A673 (cell line): ENCODE measurements at regions not wholly inside any gene's neighbourhood (a gene's known extent, or its start where the extent isn't known, plus 50 kb on each side); places are given as distances from the start of the nearest gene placed in this dataset.

Experiments used
- BruUV-seq: library from RNA; stranded (reverse); fragments of 400-500 nt; replicated peaks from 2 replicates; lab custom pipeline; 2021; lab: Mats Ljungman, UMichigan
- CTCF ChIA-PET: fragments of 300-600 bp; sonication (Branson Sonifier 250); formaldehyde crosslinking; loops from one replicate; lab custom pipeline; 2022; ENCODE audit warnings: antibody characterized with exemption; lab: Charles Lee
- POLR2A ChIA-PET: fragments of 300-600 bp; sonication (Branson Sonifier 250); formaldehyde crosslinking; loops from one replicate; lab custom pipeline; 2022; ENCODE audit warnings: antibody characterized with exemption; ENCODE audit not compliant: low non-redundant PET; lab: Charles Lee
- DNase-seq: peaks from one replicate; pipeline ENCODE4 v3.0.0-alpha.2; 2015; ENCODE audit warnings: low spot score
- H3K27ac ChIP-seq: fragments of 200-600 bp; sonication (generic); 2 replicates; pipeline ENCODE4 v1.5.1; 2016; ENCODE audit warnings: mixed run types, low read depth, mild to moderate bottlenecking, mixed read lengths, antibody characterized with exemption, low read length; ENCODE audit not compliant: poor library complexity, severe bottlenecking
- H3K27me3 ChIP-seq: fragments of 200-600 bp; sonication (generic); replicated peaks from 2 replicates; pipeline ENCODE4 v1.6.1; 2017; ENCODE audit warnings: mixed run types, low read depth, mild to moderate bottlenecking, mixed read lengths, antibody characterized with exemption, low read length; ENCODE audit not compliant: insufficient read depth, poor library complexity
- H3K36me3 ChIP-seq: fragments of 200-600 bp; sonication (generic); 2 replicates; pipeline ENCODE4 v1.6.1; 2016; ENCODE audit warnings: mixed run types, mild to moderate bottlenecking, mixed read lengths, antibody characterized with exemption, low read length; ENCODE audit not compliant: insufficient read depth, poor library complexity, severe bottlenecking
- H3K4me1 ChIP-seq: fragments of 200-600 bp; sonication (generic); 2 replicates; pipeline ENCODE4 v1.6.1; 2017; ENCODE audit warnings: mixed run types, mild to moderate bottlenecking, mixed read lengths, antibody characterized with exemption, low read length; ENCODE audit not compliant: insufficient read depth, poor library complexity, severe bottlenecking
- H3K4me3 ChIP-seq: fragments of 200-600 bp; sonication (generic); 2 replicates; pipeline ENCODE4 v1.5.1; 2016; ENCODE audit warnings: low read depth, mixed run types, mild to moderate bottlenecking, mixed read lengths, low read length; ENCODE audit not compliant: poor library complexity, severe bottlenecking
- H3K9me3 ChIP-seq: fragments of 200-600 bp; sonication (generic); 2 replicates; pipeline ENCODE4 v1.6.1; 2016; ENCODE audit warnings: mixed run types, low read depth, mild to moderate bottlenecking, mixed read lengths, antibody characterized with exemption, low read length; ENCODE audit not compliant: poor library complexity, severe bottlenecking
- CTCF ChIP-seq: fragments of 300-800, 200-600 bp; sonication (generic); conservative IDR thresholded peaks from 2 replicates; pipeline ENCODE4 v1.5.1; 2017; ENCODE audit warnings: low read depth, mild to moderate bottlenecking, antibody characterized with exemption, low read length, moderate library complexity, mixed read lengths
- EZH2 ChIP-seq: fragments of 200-600 bp; sonication (generic); IDR thresholded peaks from 2 replicates; pipeline ENCODE4 v1.6.1; 2017; ENCODE audit warnings: borderline replicate concordance, low read depth, mild to moderate bottlenecking, mixed read lengths, antibody characterized with exemption, low read length; ENCODE audit not compliant: poor library complexity, severe bottlenecking
- intact Hi-C: fragments of 100-400 bp; cut with micrococcal nuclease; formaldehyde crosslinking; loops from one replicate; pipeline ENCODE4 v1.10.0; 2022; ENCODE audit not compliant: unreplicated experiment

- no peaks in the 10 kb centered on the region for H3K27me3 ChIP-seq
- no peaks in the 10 kb centered on the region for H3K9me3 ChIP-seq
- ChIA-PET POLR2A (no interaction called here), CTCF (no interaction called here)
- no TSS peak for BruUV-seq
- intact Hi-C loops, result no loop called here
- TF ChIP-seq CTCF (no peak), EZH2 (no peak)
- no peaks in the 10 kb centered on the region for H3K36me3 ChIP-seq
- H3K4me1 ChIP-seq, result no peaks in the 10 kb centered on the region
- no peak for DNase-seq
- no peak overlapping the region for H3K4me3 ChIP-seq
- H3K27ac ChIP-seq, result no peak overlapping the region
Observed at GRCh38 chr7:138259675-138260074, 183.4 kb downstream of the AKR1D1 start.

GRCh38 chr7:138267934-138268333 lies 191.7 kb downstream of the AKR1D1 start:
- ChIA-PET CTCF (no interaction called here), POLR2A (no interaction called here)
- no peak for DNase-seq
- H3K36me3 ChIP-seq, result no peaks in the 10 kb centered on the region
- intact Hi-C loops, result no loop called here
- H3K4me1 ChIP-seq, result no peaks in the 10 kb centered on the region
- no peak overlapping the region for H3K4me3 ChIP-seq
- no peaks in the 10 kb centered on the region for H3K9me3 ChIP-seq
- BruUV-seq, result no TSS peak
- TF ChIP-seq CTCF (no peak), EZH2 (no peak)
- H3K27ac ChIP-seq, result no peak overlapping the region
- no peaks in the 10 kb centered on the region for H3K27me3 ChIP-seq

GRCh38 chr7:138276891-138277290 lies 183.2 kb upstream of the TRIM24 start:
- Histone ChIP-seq H3K27ac (no peak overlapping the region), H3K9me3 (no peaks in the 10 kb centered on the region), H3K4me1 (no peaks in the 10 kb centered on the region), H3K27me3 (no peaks in the 10 kb centered on the region), H3K36me3 (no peaks in the 10 kb centered on the region), H3K4me3 (no peak overlapping the region)
- DNase-seq, result no peak
- intact Hi-C loops, result no loop called here
- POLR2A ChIA-PET, result no interaction called here
- BruUV-seq, result no TSS peak
- TF ChIP-seq CTCF (no peak), EZH2 (no peak)
- CTCF ChIA-PET, result no interaction called here
